ENCODE measurements at regions not wholly inside any gene's neighbourhood (a gene's known extent, or its start where the extent isn't known, plus 50 kb on each side); places are given as distances from the start of the nearest gene placed in this dataset.

DNA sequence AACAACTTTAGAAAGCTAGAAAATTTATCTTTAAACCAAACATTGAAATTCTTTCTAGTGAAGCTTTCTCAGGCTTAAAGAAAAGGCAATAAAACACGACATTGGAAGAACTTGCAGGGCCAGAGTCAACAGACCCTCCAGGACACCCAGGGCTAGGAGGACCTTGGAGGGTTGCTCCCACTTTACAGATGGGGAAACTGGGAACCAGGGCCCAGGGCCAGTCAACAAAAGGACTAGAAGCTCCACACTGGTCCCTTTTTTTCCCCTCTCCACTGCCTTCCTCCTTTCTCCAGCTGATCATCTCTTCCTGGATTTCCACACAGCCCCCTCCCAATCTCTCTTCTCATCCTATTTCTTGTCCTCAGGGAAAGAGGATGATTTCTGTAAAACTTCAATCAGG, 307.7 kb upstream of the CDH5 start:
- TF ChIP-seq, protein P1, sequence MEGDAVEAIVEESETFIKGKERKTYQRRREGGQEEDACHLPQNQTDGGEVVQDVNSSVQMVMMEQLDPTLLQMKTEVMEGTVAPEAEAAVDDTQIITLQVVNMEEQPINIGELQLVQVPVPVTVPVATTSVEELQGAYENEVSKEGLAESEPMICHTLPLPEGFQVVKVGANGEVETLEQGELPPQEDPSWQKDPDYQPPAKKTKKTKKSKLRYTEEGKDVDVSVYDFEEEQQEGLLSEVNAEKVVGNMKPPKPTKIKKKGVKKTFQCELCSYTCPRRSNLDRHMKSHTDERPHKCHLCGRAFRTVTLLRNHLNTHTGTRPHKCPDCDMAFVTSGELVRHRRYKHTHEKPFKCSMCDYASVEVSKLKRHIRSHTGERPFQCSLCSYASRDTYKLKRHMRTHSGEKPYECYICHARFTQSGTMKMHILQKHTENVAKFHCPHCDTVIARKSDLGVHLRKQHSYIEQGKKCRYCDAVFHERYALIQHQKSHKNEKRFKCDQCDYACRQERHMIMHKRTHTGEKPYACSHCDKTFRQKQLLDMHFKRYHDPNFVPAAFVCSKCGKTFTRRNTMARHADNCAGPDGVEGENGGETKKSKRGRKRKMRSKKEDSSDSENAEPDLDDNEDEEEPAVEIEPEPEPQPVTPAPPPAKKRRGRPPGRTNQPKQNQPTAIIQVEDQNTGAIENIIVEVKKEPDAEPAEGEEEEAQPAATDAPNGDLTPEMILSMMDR (conservative IDR thresholded peaks at IDR 0.05 in 1 of 2, IDR thresholded peaks at IDR 0.05 in 1 of 2; ENCODE audit: low read depth in 1 of 2, low read length in 2 of 2), result no peak
- TF ChIP-seq EZH2 (IDR thresholded peaks at IDR 0.05; ENCODE audit: low read length, missing control alignments), result no peak
- no peak overlapping the region for H3K4me3 ChIP-seq (replicated peaks in 1 of 4; ENCODE audit: control extremely low read depth in 1 of 4, insufficient read depth in 1 of 4, low read depth in 3 of 4, low read length in 4 of 4)
- no peaks in the 10 kb centered on the region for H3K79me2 ChIP-seq (ENCODE audit: control insufficient read depth, insufficient read depth, low read length)
- H4K20me1 ChIP-seq (ENCODE audit: control insufficient read depth, extremely low read depth, insufficient read depth, low read length), result no peaks in the 10 kb centered on the region
- no peak overlapping the region for H3K27ac ChIP-seq (ENCODE audit: insufficient read depth, low read length)
- H3K9me3 ChIP-seq (ENCODE audit: control insufficient read depth, insufficient read depth, low read depth, low read length), result no peaks in the 10 kb centered on the region
- no peak overlapping the region for H2AFZ ChIP-seq (ENCODE audit: low read length)
- peaks cover 7% of the 10 kb centered on the region for H3K4me1 ChIP-seq (ENCODE audit: control insufficient read depth, extremely low read depth, insufficient read depth, low read length)
- no peak overlapping the region for H3K4me2 ChIP-seq (ENCODE audit: extremely low read depth, insufficient read depth, low read length)
- no peak for DNase-seq (ENCODE audit: low read depth in 2 of 2)
- no peaks in the 10 kb centered on the region for H3K36me3 ChIP-seq (ENCODE audit: control insufficient read depth, insufficient read depth, low read length)
- no peaks in the 10 kb centered on the region for H3K27me3 ChIP-seq (ENCODE audit: control insufficient read depth, insufficient read depth, low read length)
- no peak overlapping the region for H3K9ac ChIP-seq (ENCODE audit: insufficient read depth, low read length)

DNA sequence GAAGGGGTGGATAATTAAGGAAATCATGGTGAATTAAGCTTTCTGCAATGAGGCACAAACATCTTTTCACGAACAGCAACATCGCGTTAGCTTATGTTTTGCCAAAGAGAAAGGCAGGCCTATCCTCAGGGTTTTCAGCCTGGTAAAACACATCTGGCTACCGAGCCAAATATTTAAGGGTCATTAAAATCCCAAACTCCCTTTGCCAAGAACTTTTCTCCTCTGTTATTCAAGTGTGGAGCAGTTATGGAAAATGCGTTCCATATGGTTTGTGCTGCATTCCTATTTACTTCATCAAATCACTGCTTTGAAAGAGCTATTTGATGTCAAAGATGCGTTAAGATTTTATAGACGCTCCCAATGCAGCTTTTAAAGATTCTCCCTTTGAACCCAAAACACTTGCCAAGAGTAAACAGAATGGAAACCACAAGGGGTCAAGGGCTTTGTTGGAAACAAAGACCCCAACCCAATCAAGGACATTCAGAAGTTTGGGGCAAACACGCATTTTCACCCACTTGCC, 308.3 kb upstream of the CDH5 start:
- H3K79me2 ChIP-seq (ENCODE audit: control insufficient read depth, insufficient read depth, low read length), result no peaks in the 10 kb centered on the region
- no peaks in the 10 kb centered on the region for H3K27me3 ChIP-seq (ENCODE audit: control insufficient read depth, insufficient read depth, low read length)
- peak overlapping the region; percentile 58 for H3K4me2 ChIP-seq (ENCODE audit: extremely low read depth, insufficient read depth, low read length)
- peaks cover 7% of the 10 kb centered on the region for H3K4me1 ChIP-seq (ENCODE audit: control insufficient read depth, extremely low read depth, insufficient read depth, low read length)
- DNase-seq (ENCODE audit: low read depth in 2 of 2), result peak; percentile 82 to 89
- H3K9ac ChIP-seq (ENCODE audit: insufficient read depth, low read length), result no peak overlapping the region
- TF ChIP-seq, protein P1 (conservative IDR thresholded peaks at IDR 0.05 in 1 of 2, IDR thresholded peaks at IDR 0.05 in 1 of 2; ENCODE audit: low read depth in 1 of 2, low read length in 2 of 2), result no peak
- no peak for TF ChIP-seq EZH2 (IDR thresholded peaks at IDR 0.05; ENCODE audit: low read length, missing control alignments)
- no peaks in the 10 kb centered on the region for H3K36me3 ChIP-seq (ENCODE audit: control insufficient read depth, insufficient read depth, low read length)
- no peak overlapping the region for H2AFZ ChIP-seq (ENCODE audit: low read length)
- no peaks in the 10 kb centered on the region for H3K9me3 ChIP-seq (ENCODE audit: control insufficient read depth, insufficient read depth, low read depth, low read length)
- H3K27ac ChIP-seq (ENCODE audit: insufficient read depth, low read length), result no peak overlapping the region
- no peak overlapping the region for H3K4me3 ChIP-seq (replicated peaks in 1 of 4; ENCODE audit: control extremely low read depth in 1 of 4, insufficient read depth in 1 of 4, low read depth in 3 of 4, low read length in 4 of 4)
- H4K20me1 ChIP-seq (ENCODE audit: control insufficient read depth, extremely low read depth, insufficient read depth, low read length), result no peaks in the 10 kb centered on the region

DNA sequence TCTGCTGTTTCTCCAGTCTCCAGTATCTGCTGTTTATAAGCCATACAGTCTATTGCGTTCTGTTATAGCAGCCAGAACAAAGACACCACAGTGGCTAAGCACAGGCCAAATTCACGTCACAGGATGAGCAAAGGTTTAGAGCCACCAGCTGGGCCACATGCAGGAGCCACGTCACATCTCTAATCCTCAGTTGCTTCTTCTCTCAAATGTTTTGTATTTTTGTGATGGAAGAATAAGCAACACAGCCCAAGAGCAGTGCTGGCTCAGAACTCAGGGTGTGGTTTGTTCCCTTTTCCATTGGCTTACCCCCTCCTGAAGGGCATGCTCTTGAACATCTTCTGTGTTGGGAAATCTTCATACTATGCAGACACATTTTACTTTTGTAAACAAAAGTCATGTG, 309.4 kb upstream of the CDH5 start:
- H3K36me3 ChIP-seq (ENCODE audit: control insufficient read depth, insufficient read depth, low read length), result no peaks in the 10 kb centered on the region
- no peak overlapping the region for H3K9ac ChIP-seq (ENCODE audit: insufficient read depth, low read length)
- no peak for TF ChIP-seq EZH2 (IDR thresholded peaks at IDR 0.05; ENCODE audit: low read length, missing control alignments)
- TF ChIP-seq, protein P1 (conservative IDR thresholded peaks at IDR 0.05 in 1 of 2, IDR thresholded peaks at IDR 0.05 in 1 of 2; ENCODE audit: low read depth in 1 of 2, low read length in 2 of 2), result no peak
- DNase-seq (ENCODE audit: low read depth in 2 of 2), result peak in 1 of 2 donors; percentile 36
- no peak overlapping the region for H3K27ac ChIP-seq (ENCODE audit: insufficient read depth, low read length)
- H3K9me3 ChIP-seq (ENCODE audit: control insufficient read depth, insufficient read depth, low read depth, low read length), result no peaks in the 10 kb centered on the region
- peaks cover 7% of the 10 kb centered on the region for H3K4me1 ChIP-seq (ENCODE audit: control insufficient read depth, extremely low read depth, insufficient read depth, low read length)
- no peaks in the 10 kb centered on the region for H3K79me2 ChIP-seq (ENCODE audit: control insufficient read depth, insufficient read depth, low read length)
- no peaks in the 10 kb centered on the region for H4K20me1 ChIP-seq (ENCODE audit: control insufficient read depth, extremely low read depth, insufficient read depth, low read length)
- H3K4me3 ChIP-seq (replicated peaks in 1 of 4; ENCODE audit: control extremely low read depth in 1 of 4, insufficient read depth in 1 of 4, low read depth in 3 of 4, low read length in 4 of 4), result no peak overlapping the region
- H3K27me3 ChIP-seq (ENCODE audit: control insufficient read depth, insufficient read depth, low read length), result no peaks in the 10 kb centered on the region
- H3K4me2 ChIP-seq (ENCODE audit: extremely low read depth, insufficient read depth, low read length), result no peak overlapping the region
- H2AFZ ChIP-seq (ENCODE audit: low read length), result no peak overlapping the region
